Pancreas (tissue), 10 donors: ENCODE measurements at regions not wholly inside any gene's neighbourhood (a gene's known extent, or its start where the extent isn't known, plus 50 kb on each side); places are given as distances from the start of the nearest gene placed in this dataset.

Experiments used
- ATAC-seq, 4 donors: fragments of 200-7000 bp; cut with Tn5 transposase; one replicate each; pipeline versions ENCODE4 v1.8.0 to v1.9.1; 2020; ENCODE audit warnings: mild to moderate bottlenecking in 4 of 4, moderate library complexity in 4 of 4
- DNase-seq, 6 donors: peaks; one replicate each; pipeline ENCODE4 v3.0.0-alpha.2; 2020
- FAIRE-seq: peaks from 2 replicates; lab custom pipeline; 2012; peaks lifted over from hg19 to GRCh38; lab: Jason Lieb, UNC
- H3K27ac ChIP-seq, 4 donors: fragments of 200-600 bp; sonication (generic); 1 replicate in 3 of 4; 2 replicates in 1 of 4; pipeline versions ENCODE4 v1.5.0 to v1.8.0; 2020
- H3K27me3 ChIP-seq, 4 donors: fragments of 200-600 bp; one replicate each; pipeline ENCODE4 v1.8.0; 2021
- H3K36me3 ChIP-seq, 3 donors: fragments of 200-600 bp; sonication (generic) in 1 of 3; one replicate each; pipeline versions ENCODE4 v1.5.0 to v1.8.0; 2020 to 2021
- H3K4me1 ChIP-seq, 3 donors: fragments of 200-600 bp; one replicate each; pipeline ENCODE4 v1.8.0; 2021
- H3K4me3 ChIP-seq, 4 donors: fragments of 200-600 bp; sonication (generic) in 2 of 4; one replicate each; pipeline versions ENCODE4 v1.5.0 to v1.8.0; 2020 to 2021
- H3K9me3 ChIP-seq, 4 donors: fragments of 200-600 bp; one replicate each; pipeline ENCODE4 v1.8.0; 2021
- WGBS, 2 donors: extraction: QIAGEN DNeasy Blood & Tissue Kit; methylation state at CpG; one replicate each; pipeline ENCODE4 v1.1.7; 2013; 5-methylcytosine and 5-hydroxymethylcytosine counted together
- intact Hi-C, 3 donors: fragments of 100-400 bp; cut with DNase I; formaldehyde crosslinking; loops; one replicate each; pipeline versions ENCODE4 v1.11.1 to v1.14.2; 2022
- TF ChIP-seq, protein P1 (sequence below), 4 donors: fragments of 200-600 bp; sonication (generic) in 3 of 4; IDR thresholded peaks; one replicate each; pipeline versions ENCODE4 v1.5.0 to v1.8.0; 2021; ENCODE audit warnings: antibody characterized with exemption in 4 of 4
- donor health status: healthy with polysubstance abuse.
- donor health status: DM: no; HTN: no; CAD: no; lungs with moderate emphysema.
- donor health status: DM: no; HTN: no; CAD: no.
- donor health status: control.
- donor health status: control.
- donor health status: Bipolar disorder and iron deficiency.
- donor health status: DM: yes; HTN: yes; CAD: no.
- donor health status: DM: no; HTN: no; CAD: no.
- donor health status: DM: no; HTN: no; CAD: no.
- donor health status: DM: yes; HTN: yes; CAD: no.

DNA sequence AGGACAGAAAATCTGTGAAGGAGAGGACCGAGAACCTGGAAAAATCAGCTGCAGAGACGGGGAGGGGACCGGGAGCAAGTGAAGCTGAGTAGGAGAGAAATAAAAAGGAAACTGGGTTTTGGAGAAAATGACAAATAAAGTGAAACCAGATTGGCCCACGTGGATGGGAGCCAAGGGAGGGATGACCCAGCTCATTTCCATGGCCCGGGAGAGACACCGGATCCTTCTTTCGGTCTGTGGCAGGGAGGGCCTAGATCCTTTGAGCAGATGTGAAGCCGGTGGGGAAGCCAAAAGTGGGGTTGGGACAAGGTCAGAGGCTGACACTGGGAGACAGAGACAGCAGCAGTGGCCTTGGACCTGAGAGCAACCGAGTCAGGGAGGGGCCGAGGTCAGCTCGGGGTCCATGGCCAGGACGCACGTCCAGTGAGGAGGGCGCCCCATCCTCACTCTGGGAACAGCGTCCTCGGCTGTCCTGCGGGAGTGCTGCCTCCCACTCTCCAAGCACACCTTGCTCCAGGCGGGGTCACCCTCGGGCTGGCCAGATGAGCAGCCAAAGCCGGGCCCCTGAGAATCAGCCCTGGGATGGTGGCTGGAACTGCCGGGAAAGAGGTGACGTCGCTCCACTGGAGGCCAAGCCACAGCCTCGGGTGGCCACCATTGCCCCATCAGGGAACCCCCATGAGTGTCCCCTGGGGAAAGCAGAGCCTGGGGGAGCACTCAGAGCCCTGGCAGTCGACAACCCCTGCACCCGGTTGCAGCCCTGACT is 50.8 kb upstream of the CDR2 start:
- DNase-seq (peak in 1 of 6 donors; percentile 58), FAIRE-seq (no peak), ATAC-seq (peak in 3 of 4 donors; percentile 5 to 49 (median 7))
- TF ChIP-seq, protein P1, sequence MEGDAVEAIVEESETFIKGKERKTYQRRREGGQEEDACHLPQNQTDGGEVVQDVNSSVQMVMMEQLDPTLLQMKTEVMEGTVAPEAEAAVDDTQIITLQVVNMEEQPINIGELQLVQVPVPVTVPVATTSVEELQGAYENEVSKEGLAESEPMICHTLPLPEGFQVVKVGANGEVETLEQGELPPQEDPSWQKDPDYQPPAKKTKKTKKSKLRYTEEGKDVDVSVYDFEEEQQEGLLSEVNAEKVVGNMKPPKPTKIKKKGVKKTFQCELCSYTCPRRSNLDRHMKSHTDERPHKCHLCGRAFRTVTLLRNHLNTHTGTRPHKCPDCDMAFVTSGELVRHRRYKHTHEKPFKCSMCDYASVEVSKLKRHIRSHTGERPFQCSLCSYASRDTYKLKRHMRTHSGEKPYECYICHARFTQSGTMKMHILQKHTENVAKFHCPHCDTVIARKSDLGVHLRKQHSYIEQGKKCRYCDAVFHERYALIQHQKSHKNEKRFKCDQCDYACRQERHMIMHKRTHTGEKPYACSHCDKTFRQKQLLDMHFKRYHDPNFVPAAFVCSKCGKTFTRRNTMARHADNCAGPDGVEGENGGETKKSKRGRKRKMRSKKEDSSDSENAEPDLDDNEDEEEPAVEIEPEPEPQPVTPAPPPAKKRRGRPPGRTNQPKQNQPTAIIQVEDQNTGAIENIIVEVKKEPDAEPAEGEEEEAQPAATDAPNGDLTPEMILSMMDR (IDR thresholded peaks at IDR 0.05), result no peak
- Histone ChIP-seq H3K27me3 (no peaks in the 10 kb centered on the region), H3K4me1 (no peaks in the 10 kb centered on the region), H3K9me3 (no peaks in the 10 kb centered on the region), H3K27ac (peak overlapping the region in 2 of 4 donors; percentile 24 to 67), H3K4me3 (peak overlapping the region in 1 of 4 donors; percentile 1), H3K36me3 (peaks cover 0 to 15% (median 0%) of the 10 kb centered on the region in 3 donors)
- 79 to 82% methylated on average over 26 of the region's 26 CpGs for WGBS, 2 donors
- intact Hi-C loops, result no loop called here

DNA sequence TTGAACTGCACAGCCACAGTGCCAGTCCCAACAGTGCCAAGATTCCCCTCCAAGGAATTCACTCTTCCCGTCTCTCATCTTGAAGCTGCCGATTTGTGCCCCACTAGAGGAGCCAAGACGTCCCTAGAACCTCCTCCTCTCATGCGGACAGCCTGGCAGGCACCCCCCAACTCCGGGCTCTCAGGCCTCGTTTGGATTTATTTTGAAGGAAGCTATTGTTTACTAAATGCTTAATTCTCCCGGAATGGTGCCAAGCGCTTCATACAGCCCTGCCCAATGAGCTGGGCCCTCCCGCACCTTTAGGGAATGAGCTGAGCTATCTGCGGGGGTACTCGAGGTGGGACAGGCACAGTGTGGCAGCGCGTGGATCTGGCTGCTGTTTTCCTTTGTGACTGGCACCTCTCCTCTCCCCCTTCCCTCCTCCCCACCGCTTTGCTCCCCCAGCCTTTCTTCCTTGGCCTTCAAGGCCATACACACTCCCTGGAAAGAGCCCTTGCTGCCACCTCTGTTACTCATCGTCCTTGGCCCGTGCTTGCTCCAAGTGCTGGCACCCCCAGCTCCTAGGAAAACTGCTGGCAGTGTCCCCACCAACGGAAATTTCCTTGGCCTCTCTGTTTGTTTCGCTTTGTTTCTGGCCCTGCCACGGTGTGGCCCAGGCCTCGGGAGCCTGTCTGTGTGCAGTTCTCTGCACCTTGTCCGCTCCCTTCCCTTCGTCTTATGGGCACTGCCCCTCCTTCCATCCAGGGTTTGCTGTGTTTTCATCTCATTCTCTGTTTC is 49.9 kb upstream of the CDR2 start:
- H3K4me3 ChIP-seq, result peak overlapping the region in 1 of 4 donors; percentile 1
- H3K4me1 ChIP-seq, result no peaks in the 10 kb centered on the region
- TF ChIP-seq, protein P1 (IDR thresholded peaks at IDR 0.05), result no peak
- no peak for FAIRE-seq
- no peaks in the 10 kb centered on the region for H3K9me3 ChIP-seq
- peak in 4 of 6 donors; percentile 68 to 80 (median 70) for DNase-seq
- H3K27ac ChIP-seq, result peak overlapping the region in 2 of 4 donors; percentile 24 to 67
- H3K27me3 ChIP-seq, result no peaks in the 10 kb centered on the region
- peaks cover 0 to 17% (median 0%) of the 10 kb centered on the region in 3 donors for H3K36me3 ChIP-seq
- intact Hi-C loops, result no loop called here
- WGBS, 2 donors, result 47 to 50% methylated on average over 22 of the region's 22 CpGs
- peak; percentile 79 to 90 (median 88) for ATAC-seq
